Thyroid gland (tissue), 4 donors: ENCODE measurements at regions not wholly inside any gene's neighbourhood (a gene's known extent, or its start where the extent isn't known, plus 50 kb on each side); places are given as distances from the start of the nearest gene placed in this dataset.
A peak's percentile ranks its signal among the peaks of the same experiment; 100 is the strongest.

ENCODE experiments used
- DNase-seq, 2 donors: peaks; one replicate each; pipeline ENCODE4 v3.0.0-alpha.2; 2019
- H3K27ac ChIP-seq, 3 donors: fragments of 200-600 bp; sonication (generic); 1 replicate in 2 of 3; 2 replicates in 1 of 3; pipeline ENCODE4 v1.5.1; 2016 to 2019; ENCODE audit warnings: mild to moderate bottlenecking in 1 of 3, moderate library complexity in 1 of 3
- H3K27me3 ChIP-seq: fragments of 200-600 bp; sonication (generic); one replicate; pipeline ENCODE4 v1.5.1; 2019
- H3K36me3 ChIP-seq, 2 donors: fragments of 200-600 bp; sonication (generic); one replicate each; pipeline ENCODE4 v1.5.1; 2016 to 2019
- H3K4me1 ChIP-seq, 2 donors: fragments of 200-600 bp; sonication (generic); one replicate each; pipeline ENCODE4 v1.5.1; 2017 to 2019
- H3K4me3 ChIP-seq, 3 donors: fragments of 200-600 bp; sonication (generic); replicated peaks in 1 of 3; 1 replicate in 2 of 3; 2 replicates in 1 of 3; pipeline ENCODE4 v1.5.1; 2016; ENCODE audit warnings: mild to moderate bottlenecking in 1 of 3
- H3K9me3 ChIP-seq: fragments of 200-600 bp; sonication (generic); one replicate; pipeline ENCODE4 v1.5.1; 2017
- POLR2A ChIP-seq, 2 donors: fragments of 450-650 bp; IDR thresholded peaks; one replicate each; pipeline ENCODE4 v1.6.1; 2017; ENCODE audit warnings: antibody characterized with exemption in 2 of 2, mild to moderate bottlenecking in 2 of 2, moderate library complexity in 1 of 2
- WGBS, 2 donors: methylation state at CpG; one replicate each; pipeline ENCODE4 v1.1.5; 2017; 5-methylcytosine and 5-hydroxymethylcytosine counted together
- intact Hi-C: fragments of 100-400 bp; cut with DNase I; formaldehyde crosslinking; loops from one replicate; pipeline ENCODE4 v1.15.1; 2023
- TF ChIP-seq, protein P1 (sequence below), 6 experiments: fragments of 200-600 bp in 3 of 6; fragments of 450-650 bp in 3 of 6; sonication (generic) in 3 of 6; IDR thresholded peaks; one replicate each; pipeline ENCODE4 v1.5.1; 2016 to 2019; ENCODE audit warnings: antibody characterized with exemption in 6 of 6, mild to moderate bottlenecking in 2 of 6, inconsistent platforms in 1 of 6, moderate library complexity in 1 of 6

- Histone ChIP-seq H3K9me3 (no peaks in the 10 kb centered on the region), H3K4me3 (no peak overlapping the region), H3K27ac (no peak overlapping the region), H3K27me3 (no peaks in the 10 kb centered on the region), H3K4me1 (no peaks in the 10 kb centered on the region), H3K36me3 (no peaks in the 10 kb centered on the region)
- TF ChIP-seq, protein P1, sequence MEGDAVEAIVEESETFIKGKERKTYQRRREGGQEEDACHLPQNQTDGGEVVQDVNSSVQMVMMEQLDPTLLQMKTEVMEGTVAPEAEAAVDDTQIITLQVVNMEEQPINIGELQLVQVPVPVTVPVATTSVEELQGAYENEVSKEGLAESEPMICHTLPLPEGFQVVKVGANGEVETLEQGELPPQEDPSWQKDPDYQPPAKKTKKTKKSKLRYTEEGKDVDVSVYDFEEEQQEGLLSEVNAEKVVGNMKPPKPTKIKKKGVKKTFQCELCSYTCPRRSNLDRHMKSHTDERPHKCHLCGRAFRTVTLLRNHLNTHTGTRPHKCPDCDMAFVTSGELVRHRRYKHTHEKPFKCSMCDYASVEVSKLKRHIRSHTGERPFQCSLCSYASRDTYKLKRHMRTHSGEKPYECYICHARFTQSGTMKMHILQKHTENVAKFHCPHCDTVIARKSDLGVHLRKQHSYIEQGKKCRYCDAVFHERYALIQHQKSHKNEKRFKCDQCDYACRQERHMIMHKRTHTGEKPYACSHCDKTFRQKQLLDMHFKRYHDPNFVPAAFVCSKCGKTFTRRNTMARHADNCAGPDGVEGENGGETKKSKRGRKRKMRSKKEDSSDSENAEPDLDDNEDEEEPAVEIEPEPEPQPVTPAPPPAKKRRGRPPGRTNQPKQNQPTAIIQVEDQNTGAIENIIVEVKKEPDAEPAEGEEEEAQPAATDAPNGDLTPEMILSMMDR (IDR thresholded peaks at IDR 0.05): no peak
- TF ChIP-seq POLR2A (IDR thresholded peaks at IDR 0.05): no peak
- DNase-seq: no peak
- 80 to 82% methylated on average over 5 of the region's 5 CpGs for WGBS, 2 donors
- intact Hi-C loops: no loop called here
These were observed 953.1 kb upstream of the NR2F2 start for GRCh38 chr15:95377258-95377852.

DNA sequence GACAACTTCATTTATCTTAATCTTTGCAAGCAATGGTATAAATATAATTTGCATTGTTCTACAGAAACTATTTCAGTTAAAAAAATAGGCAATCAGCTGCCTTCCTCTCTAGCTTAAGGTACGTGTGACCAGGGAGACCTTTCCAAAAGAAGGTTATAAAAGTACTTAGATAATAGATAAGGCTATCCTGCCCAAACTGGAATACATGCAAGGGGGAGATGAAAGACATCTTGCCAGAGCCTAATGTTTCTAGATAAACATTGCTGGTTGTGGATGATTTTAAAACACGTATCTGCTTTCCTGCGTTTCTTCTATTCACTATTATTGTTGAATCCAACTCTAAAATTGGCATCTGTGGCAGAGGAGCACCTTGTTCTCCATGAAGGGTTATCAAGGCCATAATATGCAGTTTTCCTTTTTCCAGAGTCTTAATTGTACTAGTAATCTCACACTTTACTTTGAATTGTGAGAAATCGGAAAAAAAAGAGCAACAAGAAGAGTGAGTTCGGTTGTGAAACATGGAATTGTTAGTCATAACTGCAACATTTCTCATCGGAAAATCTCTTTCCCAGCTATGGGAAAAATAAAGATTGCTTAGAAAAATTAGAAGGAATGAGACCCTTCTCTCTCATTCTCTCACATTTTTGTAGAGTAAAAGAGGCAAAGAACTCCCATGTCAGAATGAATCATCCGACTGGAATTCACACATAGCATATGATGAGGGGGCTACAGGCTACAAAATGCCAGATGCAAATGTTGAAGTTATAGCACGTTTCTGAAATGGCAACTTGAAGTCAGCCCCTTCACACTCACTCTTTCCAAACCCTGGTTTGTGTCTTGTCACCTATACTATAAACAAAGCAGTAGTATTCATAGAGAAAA lies 936.1 kb upstream of the NR2F2 start:
- Histone ChIP-seq H3K9me3 (no peaks in the 10 kb centered on the region), H3K36me3 (no peaks in the 10 kb centered on the region), H3K4me3 (no peak overlapping the region), H3K27me3 (no peaks in the 10 kb centered on the region), H3K4me1 (no peaks in the 10 kb centered on the region), H3K27ac (peak overlapping the region in 1 of 3 donors; percentile 30)
- no peak for DNase-seq
- 60 to 61% methylated on average over 8 of the region's 8 CpGs for WGBS, 2 donors
- TF ChIP-seq, protein P1 (IDR thresholded peaks at IDR 0.05): no peak
- TF ChIP-seq POLR2A (IDR thresholded peaks at IDR 0.05): no peak
- intact Hi-C loops: no loop called here

GRCh38 chr15:95400428-95400827 lies 930.1 kb upstream of the NR2F2 start:
- WGBS, 2 donors: 65 to 74% methylated on average over 1 of the region's 1 CpG
- TF ChIP-seq, protein P1 (IDR thresholded peaks at IDR 0.05): no peak
- no peak for TF ChIP-seq POLR2A (IDR thresholded peaks at IDR 0.05)
- Histone ChIP-seq H3K27ac (no peak overlapping the region), H3K9me3 (no peaks in the 10 kb centered on the region), H3K4me3 (no peak overlapping the region), H3K36me3 (no peaks in the 10 kb centered on the region), H3K4me1 (no peaks in the 10 kb centered on the region), H3K27me3 (no peaks in the 10 kb centered on the region)
- intact Hi-C loops: no loop called here
- no peak for DNase-seq

GRCh38 chr15:95401587-95401986 lies 928.9 kb upstream of the NR2F2 start:
- Histone ChIP-seq H3K27ac (no peak overlapping the region), H3K27me3 (no peaks in the 10 kb centered on the region), H3K9me3 (no peaks in the 10 kb centered on the region), H3K36me3 (no peaks in the 10 kb centered on the region), H3K4me1 (no peaks in the 10 kb centered on the region), H3K4me3 (no peak overlapping the region)
- intact Hi-C loops: no loop called here
- 51 to 65% methylated on average over 1 of the region's 1 CpG for WGBS, 2 donors
- no peak for DNase-seq
- TF ChIP-seq, protein P1 (IDR thresholded peaks at IDR 0.05): no peak
- no peak for TF ChIP-seq POLR2A (IDR thresholded peaks at IDR 0.05)

GRCh38 chr15:95405447-95405846 lies 925.1 kb upstream of the NR2F2 start:
- TF ChIP-seq, protein P1 (IDR thresholded peaks at IDR 0.05): no peak
- TF ChIP-seq POLR2A (IDR thresholded peaks at IDR 0.05): no peak
- DNase-seq: no peak
- H3K4me1 ChIP-seq: no peaks in the 10 kb centered on the region
- intact Hi-C loops: no loop called here
- no peak overlapping the region for H3K4me3 ChIP-seq
- no peaks in the 10 kb centered on the region for H3K27me3 ChIP-seq
- WGBS, 2 donors: 70 to 78% methylated on average over 3 of the region's 3 CpGs
- no peaks in the 10 kb centered on the region for H3K36me3 ChIP-seq
- H3K9me3 ChIP-seq: no peaks in the 10 kb centered on the region
- no peak overlapping the region for H3K27ac ChIP-seq
